CD4-positive, alpha-beta T cell treated with Interleukin-4 for 1 hour (primary cell): ENCODE measurements at regions not wholly inside any gene's neighbourhood (a gene's known extent, or its start where the extent isn't known, plus 50 kb on each side); places are given as distances from the start of the nearest gene placed in this dataset.
"Not testable (repeated sequence)": the region's sequence is repeated elsewhere in the genome, so short reads cannot be mapped to it uniquely, and the experiment has no call there.

Experiments used
- DNase-seq, 2 donors: peaks; one replicate each; pipeline ENCODE4 v3.0.0-alpha.2; 2020 to 2022

GRCh38 chr4:72875138-72875537, 194.4 kb downstream of the COX18 start:
- no peak for DNase-seq

- no peak for DNase-seq
Measured at GRCh38 chr4:72864898-72865297, 204.6 kb downstream of the COX18 start.

- DNase-seq = not testable (repeated sequence)
Measured at GRCh38 chr4:72864277-72864676, 205.2 kb downstream of the COX18 start.

GRCh38 chr4:72860766-72861165, 208.8 kb downstream of the COX18 start:
- DNase-seq = no peak

GRCh38 chr4:72858328-72858727, 211.2 kb downstream of the COX18 start:
- no peak for DNase-seq

GRCh38 chr4:72857787-72858186, 211.7 kb downstream of the COX18 start:
- no peak for DNase-seq

GRCh38 chr4:72857216-72857615, 212.3 kb downstream of the COX18 start:
- no peak for DNase-seq

GRCh38 chr4:72846280-72847111, 223.0 kb downstream of the COX18 start:
- no peak for DNase-seq

GRCh38 chr4:72843466-72843865, 226.1 kb downstream of the COX18 start:
- no peak for DNase-seq

GRCh38 chr4:72842323-72842722, 227.2 kb downstream of the COX18 start:
- DNase-seq = no peak

GRCh38 chr4:72840166-72840565, 229.3 kb downstream of the COX18 start:
- not testable (repeated sequence) for DNase-seq

- no peak for DNase-seq
Measured at GRCh38 chr4:72828864-72829263, 240.7 kb downstream of the COX18 start.

GRCh38 chr4:72827968-72828367, 241.5 kb downstream of the COX18 start:
- no peak for DNase-seq

GRCh38 chr4:72820107-72820506, 249.4 kb downstream of the COX18 start:
- no peak for DNase-seq

GRCh38 chr4:72817012-72817411, 248.0 kb upstream of the ADAMTS3 start:
- DNase-seq = no peak

GRCh38 chr4:72814241-72814640, 245.2 kb upstream of the ADAMTS3 start:
- no peak for DNase-seq

- no peak for DNase-seq
Measured at GRCh38 chr4:72809208-72809607, 240.2 kb upstream of the ADAMTS3 start.

- DNase-seq = no peak
Measured at GRCh38 chr4:72805284-72805683, 236.3 kb upstream of the ADAMTS3 start.

- no peak for DNase-seq
Measured at GRCh38 chr4:72797486-72797885, 228.5 kb upstream of the ADAMTS3 start.

- no peak for DNase-seq
Measured at GRCh38 chr4:72791054-72791453, 222.0 kb upstream of the ADAMTS3 start.

GRCh38 chr4:72786401-72786990, 217.5 kb upstream of the ADAMTS3 start:
- DNase-seq = no peak

- no peak for DNase-seq
Measured at GRCh38 chr4:72779241-72779640, 210.2 kb upstream of the ADAMTS3 start.

GRCh38 chr4:72777436-72777835, 208.4 kb upstream of the ADAMTS3 start:
- DNase-seq = no peak

- DNase-seq = no peak
Measured at GRCh38 chr4:72770708-72771107, 201.7 kb upstream of the ADAMTS3 start.

GRCh38 chr4:72768364-72768763, 199.3 kb upstream of the ADAMTS3 start:
- no peak for DNase-seq
